CD4-positive, alpha-beta T cell treated with Interferon gamma for 1 hour (primary cell): ENCODE measurements at regions not wholly inside any gene's neighbourhood (a gene's known extent, or its start where the extent isn't known, plus 50 kb on each side); places are given as distances from the start of the nearest gene placed in this dataset.

Source experiments
- DNase-seq: peaks from one replicate; pipeline ENCODE4 v3.0.0-alpha.2; 2020

GRCh38 chr4:19879330-19879729 lies 372.4 kb upstream of the SLIT2 start:
- DNase-seq = no peak

GRCh38 chr4:19857991-19858390 lies 393.7 kb upstream of the SLIT2 start:
- no peak for DNase-seq

GRCh38 chr4:19857380-19857779 lies 394.3 kb upstream of the SLIT2 start:
- DNase-seq = no peak

- no peak for DNase-seq
Measured at GRCh38 chr4:19850909-19851308, 400.8 kb upstream of the SLIT2 start.

GRCh38 chr4:19844446-19844845 lies 407.3 kb upstream of the SLIT2 start:
- DNase-seq = no peak

GRCh38 chr4:19842471-19842870 lies 409.2 kb upstream of the SLIT2 start:
- no peak for DNase-seq

- no peak for DNase-seq
Measured at GRCh38 chr4:19838858-19839257, 412.8 kb upstream of the SLIT2 start.

- no peak for DNase-seq
Measured at GRCh38 chr4:19835429-19835828, 416.3 kb upstream of the SLIT2 start.

GRCh38 chr4:19832411-19832810 lies 419.3 kb upstream of the SLIT2 start:
- DNase-seq = no peak

GRCh38 chr4:19831644-19832285 lies 419.9 kb upstream of the SLIT2 start:
- no peak for DNase-seq

GRCh38 chr4:19829101-19829500 lies 422.6 kb upstream of the SLIT2 start:
- DNase-seq = no peak

GRCh38 chr4:19823781-19824180 lies 427.9 kb upstream of the SLIT2 start:
- no peak for DNase-seq

- no peak for DNase-seq
Measured at GRCh38 chr4:19819737-19820136, 432.0 kb upstream of the SLIT2 start.

GRCh38 chr4:19809989-19810388 lies 441.7 kb upstream of the SLIT2 start:
- DNase-seq = no peak

- DNase-seq = no peak
Measured at GRCh38 chr4:19807505-19807904, 444.2 kb upstream of the SLIT2 start.

GRCh38 chr4:19806865-19807264 lies 444.8 kb upstream of the SLIT2 start:
- no peak for DNase-seq

GRCh38 chr4:19803406-19803805 lies 448.3 kb upstream of the SLIT2 start:
- no peak for DNase-seq

- DNase-seq = no peak
Measured at GRCh38 chr4:19793831-19794230, 457.9 kb upstream of the SLIT2 start.

GRCh38 chr4:19791422-19792123 lies 460.1 kb upstream of the SLIT2 start:
- DNase-seq = no peak

- DNase-seq = no peak
Measured at GRCh38 chr4:19786616-19787015, 465.1 kb upstream of the SLIT2 start.

GRCh38 chr4:19783667-19784223 lies 468.0 kb upstream of the SLIT2 start:
- DNase-seq = no peak

GRCh38 chr4:19780871-19781270 lies 470.8 kb upstream of the SLIT2 start:
- DNase-seq = no peak

- DNase-seq = no peak
Measured at GRCh38 chr4:19776929-19777328, 474.8 kb upstream of the SLIT2 start.

- no peak for DNase-seq
Measured at GRCh38 chr4:19776021-19776459, 475.7 kb upstream of the SLIT2 start.
